ENCODE measurements at regions not wholly inside any gene's neighbourhood (a gene's known extent, or its start where the extent isn't known, plus 50 kb on each side); places are given as distances from the start of the nearest gene placed in this dataset.

- in situ Hi-C loops (cut with HindIII; ENCODE audit: low pct_ligation_motif_present, low pct_unique_long_range_greater_than_20kb, low sequenced_read_pairs), result no loop called here
- no peak for DNase-seq
Observed at GRCh38 chr15:35750051-35750450, 204.1 kb upstream of the DPH6 start.

GRCh38 chr15:35751413-35752133 lies 205.6 kb upstream of the DPH6 start:
- in situ Hi-C loops (cut with HindIII; ENCODE audit: low pct_ligation_motif_present, low pct_unique_long_range_greater_than_20kb, low sequenced_read_pairs), result no loop called here
- peak; percentile 66 for DNase-seq

- in situ Hi-C loops (cut with HindIII; ENCODE audit: low pct_ligation_motif_present, low pct_unique_long_range_greater_than_20kb, low sequenced_read_pairs), result no loop called here
- DNase-seq, result no peak
Observed at GRCh38 chr15:35752134-35752466, 206.1 kb upstream of the DPH6 start.

- no peak for DNase-seq
- in situ Hi-C loops (cut with HindIII; ENCODE audit: low pct_ligation_motif_present, low pct_unique_long_range_greater_than_20kb, low sequenced_read_pairs), result no loop called here
Observed at GRCh38 chr15:35753486-35753885, 207.5 kb upstream of the DPH6 start.

GRCh38 chr15:35755237-35755802 lies 209.4 kb upstream of the DPH6 start:
- in situ Hi-C loops (cut with HindIII; ENCODE audit: low pct_ligation_motif_present, low pct_unique_long_range_greater_than_20kb, low sequenced_read_pairs), result no loop called here
- DNase-seq, result no peak

GRCh38 chr15:35756623-35757022 lies 210.7 kb upstream of the DPH6 start:
- in situ Hi-C loops (cut with HindIII; ENCODE audit: low pct_ligation_motif_present, low pct_unique_long_range_greater_than_20kb, low sequenced_read_pairs), result no loop called here
- DNase-seq, result no peak

- no peak for DNase-seq
- in situ Hi-C loops (cut with HindIII; ENCODE audit: low pct_ligation_motif_present, low pct_unique_long_range_greater_than_20kb, low sequenced_read_pairs), result no loop called here
Observed at GRCh38 chr15:35757361-35757760, 211.4 kb upstream of the DPH6 start.

- no peak for DNase-seq
- in situ Hi-C loops (cut with HindIII; ENCODE audit: low pct_ligation_motif_present, low pct_unique_long_range_greater_than_20kb, low sequenced_read_pairs), result no loop called here
Observed at GRCh38 chr15:35757765-35758164, 211.8 kb upstream of the DPH6 start.

GRCh38 chr15:35764661-35765519 lies 218.9 kb upstream of the DPH6 start:
- no peak for DNase-seq
- in situ Hi-C loops (cut with HindIII; ENCODE audit: low pct_ligation_motif_present, low pct_unique_long_range_greater_than_20kb, low sequenced_read_pairs), result no loop called here

GRCh38 chr15:35768949-35769348 lies 223.0 kb upstream of the DPH6 start:
- in situ Hi-C loops (cut with HindIII; ENCODE audit: low pct_ligation_motif_present, low pct_unique_long_range_greater_than_20kb, low sequenced_read_pairs), result no loop called here
- DNase-seq, result no peak

- no peak for DNase-seq
- in situ Hi-C loops (cut with HindIII; ENCODE audit: low pct_ligation_motif_present, low pct_unique_long_range_greater_than_20kb, low sequenced_read_pairs), result no loop called here
Observed at GRCh38 chr15:35769656-35770055, 223.7 kb upstream of the DPH6 start.

- no peak for DNase-seq
- in situ Hi-C loops (cut with HindIII; ENCODE audit: low pct_ligation_motif_present, low pct_unique_long_range_greater_than_20kb, low sequenced_read_pairs), result no loop called here
Observed at GRCh38 chr15:35771746-35772442, 225.9 kb upstream of the DPH6 start.

GRCh38 chr15:35774653-35775052 lies 228.7 kb upstream of the DPH6 start:
- in situ Hi-C loops (cut with HindIII; ENCODE audit: low pct_ligation_motif_present, low pct_unique_long_range_greater_than_20kb, low sequenced_read_pairs), result no loop called here
- no peak for DNase-seq

- in situ Hi-C loops (cut with HindIII; ENCODE audit: low pct_ligation_motif_present, low pct_unique_long_range_greater_than_20kb, low sequenced_read_pairs), result no loop called here
- no peak for DNase-seq
Observed at GRCh38 chr15:35775471-35775870, 229.5 kb upstream of the DPH6 start.

GRCh38 chr15:35777061-35777460 lies 231.1 kb upstream of the DPH6 start:
- no peak for DNase-seq
- in situ Hi-C loops (cut with HindIII; ENCODE audit: low pct_ligation_motif_present, low pct_unique_long_range_greater_than_20kb, low sequenced_read_pairs), result no loop called here

- DNase-seq, result no peak
- in situ Hi-C loops (cut with HindIII; ENCODE audit: low pct_ligation_motif_present, low pct_unique_long_range_greater_than_20kb, low sequenced_read_pairs), result no loop called here
Observed at GRCh38 chr15:35783203-35783602, 237.2 kb upstream of the DPH6 start.

- no peak for DNase-seq
- in situ Hi-C loops (cut with HindIII; ENCODE audit: low pct_ligation_motif_present, low pct_unique_long_range_greater_than_20kb, low sequenced_read_pairs), result no loop called here
Observed at GRCh38 chr15:35784745-35785144, 238.8 kb upstream of the DPH6 start.

GRCh38 chr15:35810007-35810406 lies 264.0 kb upstream of the DPH6 start:
- DNase-seq, result no peak
- in situ Hi-C loops (cut with HindIII; ENCODE audit: low pct_ligation_motif_present, low pct_unique_long_range_greater_than_20kb, low sequenced_read_pairs), result no loop called here

GRCh38 chr15:35813573-35813972 lies 267.6 kb upstream of the DPH6 start:
- no peak for DNase-seq
- in situ Hi-C loops (cut with HindIII; ENCODE audit: low pct_ligation_motif_present, low pct_unique_long_range_greater_than_20kb, low sequenced_read_pairs), result no loop called here

Data from ACHN (cell line).